ENCODE measurements at regions not wholly inside any gene's neighbourhood (a gene's known extent, or its start where the extent isn't known, plus 50 kb on each side); places are given as distances from the start of the nearest gene placed in this dataset.

- no peak for DNase-seq (ENCODE audit: low read depth in 2 of 2, low spot score in 1 of 2)
Measured at GRCh38 chr19:30790056-30790680, 418.0 kb downstream of the ZNF536 start.

DNA sequence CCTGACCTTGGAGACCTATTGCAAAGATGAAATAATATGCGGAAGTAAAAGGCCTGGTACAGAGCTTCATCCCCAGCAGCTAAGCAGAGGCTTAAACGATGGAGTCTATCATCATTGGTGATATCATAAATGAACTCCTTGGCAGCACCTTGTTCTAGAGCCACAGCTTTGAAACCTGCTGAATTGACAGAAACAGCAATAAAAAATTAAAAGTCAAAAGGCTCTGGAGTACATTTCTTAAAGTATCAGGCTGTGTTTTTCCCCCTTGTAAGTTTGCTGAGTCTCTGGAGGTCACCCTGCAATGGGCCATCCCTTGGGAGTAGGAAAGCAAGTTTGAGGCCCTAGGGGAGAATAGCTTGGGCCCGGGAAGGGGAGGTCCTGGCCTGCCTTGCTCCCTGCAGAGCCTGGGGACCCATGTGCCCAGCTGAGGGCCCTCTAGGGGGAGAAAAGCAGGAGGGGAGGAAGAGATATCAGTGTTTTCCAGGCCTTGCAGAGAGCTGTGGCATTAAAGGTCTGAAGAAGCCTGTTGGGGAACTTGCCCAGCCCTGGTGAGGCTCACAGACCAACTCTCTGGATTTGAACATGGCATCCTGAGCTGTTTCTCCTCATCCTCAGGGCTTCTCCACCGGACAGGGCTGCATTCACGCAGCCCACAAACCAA lies 416.1 kb downstream of the ZNF536 start:
- no peak for DNase-seq (ENCODE audit: low read depth in 2 of 2, low spot score in 1 of 2)

GRCh38 chr19:30785458-30786137 lies 413.4 kb downstream of the ZNF536 start:
- DNase-seq (ENCODE audit: low read depth in 2 of 2, low spot score in 1 of 2): no peak

GRCh38 chr19:30784850-30785457 lies 412.8 kb downstream of the ZNF536 start:
- peak; percentile 2 to 20 for DNase-seq (ENCODE audit: low read depth in 2 of 2, low spot score in 1 of 2)

GRCh38 chr19:30783936-30784335 lies 411.8 kb downstream of the ZNF536 start:
- no peak for DNase-seq (ENCODE audit: low read depth in 2 of 2, low spot score in 1 of 2)

GRCh38 chr19:30783212-30783611 lies 411.0 kb downstream of the ZNF536 start:
- no peak for DNase-seq (ENCODE audit: low read depth in 2 of 2, low spot score in 1 of 2)

- DNase-seq (ENCODE audit: low read depth in 2 of 2, low spot score in 1 of 2): no peak
Measured at GRCh38 chr19:30781519-30781918, 409.3 kb downstream of the ZNF536 start.

DNA sequence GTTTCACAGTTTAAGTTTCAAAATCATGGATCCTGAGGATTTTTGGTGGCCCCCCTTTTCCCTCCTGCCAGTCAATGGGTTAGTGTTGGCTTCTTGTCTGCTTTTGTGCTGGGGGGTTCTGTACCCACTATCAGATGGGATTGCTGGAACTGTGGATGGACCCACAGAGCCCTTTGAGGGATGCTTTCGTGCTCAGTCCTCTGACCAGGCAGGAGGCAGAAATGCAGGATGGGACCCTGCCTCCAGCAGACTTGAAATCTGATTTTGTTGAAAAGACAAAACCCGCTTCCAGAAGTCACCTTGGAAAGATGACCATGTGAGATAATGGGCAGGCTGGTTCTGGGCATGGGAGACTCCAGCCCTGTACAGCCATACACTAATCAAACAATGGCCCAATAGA lies 408.9 kb downstream of the ZNF536 start:
- no peak for DNase-seq (ENCODE audit: low read depth in 2 of 2, low spot score in 1 of 2)

GRCh38 chr19:30780456-30780855 lies 408.3 kb downstream of the ZNF536 start:
- no peak for DNase-seq (ENCODE audit: low read depth in 2 of 2, low spot score in 1 of 2)

DNA sequence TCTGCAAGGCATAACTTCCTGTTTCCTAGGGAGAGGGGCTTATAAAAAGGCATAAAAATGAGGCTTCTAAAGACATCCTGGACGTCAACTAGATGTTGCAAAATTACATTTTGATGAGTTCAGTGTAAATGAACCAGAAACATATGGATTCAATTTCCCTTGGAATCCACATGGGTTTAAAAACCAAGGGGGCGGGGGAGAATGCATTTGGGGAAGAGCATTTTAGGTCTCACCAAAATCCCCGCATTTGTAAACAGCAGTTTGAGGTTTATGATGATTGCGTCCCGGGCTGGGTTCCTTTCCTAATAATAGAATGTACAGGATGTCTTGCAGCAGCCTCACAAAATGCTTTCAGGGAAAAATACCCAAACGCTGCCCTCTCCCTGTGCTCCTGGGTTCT lies 407.8 kb downstream of the ZNF536 start:
- no peak for DNase-seq (ENCODE audit: low read depth in 2 of 2, low spot score in 1 of 2)

DNA sequence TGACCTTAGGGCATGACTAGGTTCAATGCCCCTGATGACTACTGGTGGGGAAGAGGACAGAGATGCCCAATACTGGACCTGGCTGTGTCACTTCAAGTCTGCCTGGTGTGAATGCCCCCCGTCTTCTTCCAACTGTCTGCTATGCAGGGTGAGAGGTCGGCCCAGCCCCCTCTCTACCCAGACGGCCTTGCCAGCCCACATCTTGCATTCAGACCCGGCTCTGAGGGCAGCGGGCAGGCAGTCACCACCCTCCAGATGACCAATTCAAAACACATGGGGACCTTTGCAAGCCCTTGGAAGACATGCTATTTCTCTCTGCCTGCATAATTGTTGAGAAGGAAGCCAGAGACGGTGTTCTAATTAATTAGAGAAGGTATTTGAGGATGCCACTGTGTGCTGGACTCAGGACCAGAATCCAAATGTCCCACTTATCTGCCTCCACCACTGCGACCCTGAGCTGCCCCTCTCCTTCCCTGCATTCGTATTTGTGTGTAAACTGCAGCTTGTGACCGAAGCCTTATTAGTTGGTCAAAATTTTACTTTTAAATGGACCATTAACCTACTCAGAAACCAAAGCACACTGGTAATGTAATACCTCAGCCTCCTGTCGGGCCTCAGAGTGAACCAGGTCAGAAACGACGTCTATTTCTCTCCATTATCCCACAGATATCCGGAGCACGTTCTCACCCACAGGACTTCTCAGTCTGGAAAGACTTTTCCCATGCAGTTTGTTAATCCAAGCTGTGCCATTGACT lies 407.0 kb downstream of the ZNF536 start:
- no peak for DNase-seq (ENCODE audit: low read depth in 2 of 2, low spot score in 1 of 2)

GRCh38 chr19:30778061-30778460 lies 405.9 kb downstream of the ZNF536 start:
- DNase-seq (ENCODE audit: low read depth in 2 of 2, low spot score in 1 of 2): no peak

DNA sequence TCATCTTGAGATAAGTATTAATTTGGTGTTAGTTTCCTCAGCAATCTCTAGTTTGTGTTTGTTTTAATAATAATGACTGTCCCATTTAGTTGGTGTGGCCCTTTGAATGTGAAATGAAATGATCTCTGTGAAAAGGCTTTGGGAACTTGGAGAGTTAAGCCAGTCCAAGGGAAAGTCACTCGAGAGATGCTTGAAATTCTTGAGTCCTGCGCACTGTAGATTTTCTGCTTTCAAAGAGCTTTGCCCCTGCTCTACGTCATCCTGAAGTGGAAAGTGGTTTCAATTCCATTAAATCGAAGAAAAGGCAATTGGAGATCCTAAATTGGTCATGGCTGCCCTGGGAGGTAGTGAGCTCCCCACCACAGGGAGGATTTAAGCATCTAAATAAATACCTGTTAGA lies 403.8 kb downstream of the ZNF536 start:
- DNase-seq (ENCODE audit: low read depth in 2 of 2, low spot score in 1 of 2): no peak

DNA sequence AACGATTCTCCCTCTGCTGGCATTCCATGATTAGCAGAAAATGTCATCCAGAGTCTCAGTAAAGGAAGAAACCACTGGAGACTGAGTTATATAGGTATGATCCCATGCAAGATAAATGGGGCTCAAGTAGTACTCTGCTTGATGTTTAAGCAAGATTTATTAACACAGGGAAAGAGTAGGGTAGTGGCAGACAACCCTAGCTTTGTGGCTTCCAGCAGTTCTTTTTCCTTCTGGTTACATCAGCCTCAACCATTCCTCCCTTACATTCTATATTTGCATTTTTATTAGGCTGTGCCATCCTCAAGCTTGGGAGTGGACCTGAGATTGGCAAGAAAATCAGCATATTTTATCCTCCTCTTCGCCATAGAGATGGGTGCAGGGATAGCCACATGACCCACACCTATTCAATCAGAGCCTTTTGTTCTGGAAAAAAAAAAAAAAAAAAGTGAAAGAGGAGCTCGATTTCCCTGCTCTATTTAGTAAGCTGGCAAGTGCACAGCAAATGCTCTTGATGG lies 402.1 kb downstream of the ZNF536 start:
- DNase-seq (ENCODE audit: low read depth in 2 of 2, low spot score in 1 of 2): no peak

GRCh38 chr19:30762651-30763050 lies 390.5 kb downstream of the ZNF536 start:
- no peak for DNase-seq (ENCODE audit: low read depth in 2 of 2, low spot score in 1 of 2)

GRCh38 chr19:30760014-30760413 lies 387.8 kb downstream of the ZNF536 start:
- no peak for DNase-seq (ENCODE audit: low read depth in 2 of 2, low spot score in 1 of 2)

DNA sequence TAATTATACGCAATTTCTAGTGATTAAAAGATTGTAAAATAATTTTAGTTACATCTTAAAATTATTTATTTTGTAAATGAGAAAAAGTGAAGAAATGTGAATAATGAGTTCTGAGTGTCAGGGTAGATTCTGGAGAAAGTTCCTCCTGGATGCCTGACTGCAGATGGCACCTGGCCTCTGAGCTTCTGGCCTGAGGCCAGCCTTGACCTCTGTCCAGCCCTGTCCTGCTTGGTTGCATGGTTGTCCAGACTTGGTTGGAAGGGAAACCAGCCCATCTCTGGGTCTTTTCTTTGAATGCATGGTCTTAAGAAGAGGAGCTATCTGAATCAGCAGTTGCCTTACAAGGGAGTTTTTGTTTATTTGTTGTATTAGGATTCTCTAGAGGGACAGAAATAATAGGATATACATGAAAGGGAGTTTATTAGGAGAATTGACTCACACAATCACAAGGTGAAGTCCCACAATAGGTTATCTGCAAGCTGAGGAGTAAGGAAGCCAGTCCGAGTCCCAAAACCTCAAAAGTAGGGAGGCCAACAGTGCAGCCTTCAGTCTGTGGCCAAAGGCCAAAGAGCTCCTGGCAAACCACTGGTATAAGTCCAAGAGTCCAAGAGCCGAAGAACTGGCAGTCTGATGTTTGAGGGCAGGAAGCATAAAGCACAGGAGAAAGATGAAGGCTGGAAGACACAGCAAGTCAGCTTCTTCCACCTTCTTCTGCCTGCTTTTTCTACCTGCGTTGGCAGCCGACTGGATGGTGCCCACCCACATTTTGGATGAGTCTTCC lies 385.8 kb downstream of the ZNF536 start:
- DNase-seq (ENCODE audit: low read depth in 2 of 2, low spot score in 1 of 2): no peak

DNA sequence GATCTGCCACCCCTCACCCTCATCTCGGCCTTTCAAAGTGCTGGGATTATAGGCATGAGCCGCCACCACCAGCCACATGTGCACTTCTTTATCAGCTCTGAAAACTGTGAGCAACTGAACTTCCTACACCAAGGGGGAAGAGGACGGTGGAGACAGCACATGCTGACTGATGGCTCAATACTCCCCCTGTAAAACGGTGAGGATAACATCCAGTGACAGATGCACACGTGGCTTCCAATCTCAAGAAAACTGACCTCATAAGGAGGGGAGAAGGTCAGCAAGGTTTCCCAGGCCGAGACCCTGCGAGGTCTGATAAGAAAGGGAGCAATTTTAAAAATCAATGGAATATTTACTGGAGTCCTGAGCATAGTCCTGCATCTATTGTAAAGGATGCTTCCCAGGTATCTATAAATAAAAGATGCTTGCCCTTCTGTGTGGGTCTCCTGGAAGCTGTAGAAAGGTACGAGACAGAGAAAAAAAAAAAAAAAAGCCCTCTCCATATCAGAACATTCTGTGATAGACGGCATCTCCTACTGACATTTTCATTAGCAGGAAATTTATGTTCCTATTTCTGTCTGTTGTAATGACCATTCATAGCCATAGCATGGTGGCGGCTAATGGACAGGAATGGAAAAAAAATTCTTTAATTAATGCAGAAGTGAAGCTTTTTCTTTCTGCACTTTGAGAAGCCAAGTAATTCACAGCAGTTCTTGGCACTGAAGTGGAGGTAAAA lies 385.1 kb downstream of the ZNF536 start:
- DNase-seq (ENCODE audit: low read depth in 2 of 2, low spot score in 1 of 2): no peak

DNA sequence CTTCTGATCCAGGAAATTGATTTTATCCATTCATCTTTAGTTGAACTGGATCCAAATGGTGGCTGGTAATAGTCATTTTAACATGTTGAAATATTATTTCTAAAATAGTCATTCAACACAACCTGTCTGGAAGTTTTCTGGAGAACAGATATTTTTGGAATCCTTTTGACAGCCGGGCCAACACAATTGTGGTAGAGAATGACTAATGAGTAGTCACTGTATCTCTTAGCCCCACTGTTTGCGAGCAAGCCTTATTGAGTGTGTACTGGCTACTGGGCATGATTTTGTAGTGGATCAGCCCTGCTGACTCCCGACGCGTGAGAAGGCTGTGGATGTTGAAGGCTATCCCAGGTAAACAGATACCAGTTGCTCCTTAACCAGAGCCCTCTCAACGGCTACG lies 383.4 kb downstream of the ZNF536 start:
- DNase-seq (ENCODE audit: low read depth in 2 of 2, low spot score in 1 of 2): no peak

DNA sequence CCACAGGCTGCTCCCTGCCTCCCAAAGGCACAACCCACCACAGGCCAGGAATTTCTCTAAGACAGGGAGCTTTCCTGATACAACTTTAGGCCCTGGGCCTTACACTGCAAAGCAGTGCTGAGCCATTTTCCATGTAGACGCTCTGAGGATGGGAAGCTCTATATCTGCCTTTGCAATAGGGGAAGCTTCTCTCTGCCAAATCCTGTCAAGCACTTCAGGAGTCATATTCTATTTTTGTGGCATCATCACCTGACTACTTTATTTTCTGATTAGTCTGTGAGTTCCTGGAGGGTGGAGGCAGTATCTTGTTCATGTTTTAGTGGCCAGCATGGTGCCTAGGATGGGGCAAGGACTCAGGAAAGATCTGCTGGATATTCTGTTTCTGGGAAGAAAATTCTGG lies 382.0 kb downstream of the ZNF536 start:
- no peak for DNase-seq (ENCODE audit: low read depth in 2 of 2, low spot score in 1 of 2)
